ENCODE measurements at regions not wholly inside any gene's neighbourhood (a gene's known extent, or its start where the extent isn't known, plus 50 kb on each side); places are given as distances from the start of the nearest gene placed in this dataset.

- no peak for DNase-seq (ENCODE audit: low spot score)
These were observed 281.7 kb upstream of the ATP5MC3 start for GRCh38 chr2:175463169-175463568.

DNA sequence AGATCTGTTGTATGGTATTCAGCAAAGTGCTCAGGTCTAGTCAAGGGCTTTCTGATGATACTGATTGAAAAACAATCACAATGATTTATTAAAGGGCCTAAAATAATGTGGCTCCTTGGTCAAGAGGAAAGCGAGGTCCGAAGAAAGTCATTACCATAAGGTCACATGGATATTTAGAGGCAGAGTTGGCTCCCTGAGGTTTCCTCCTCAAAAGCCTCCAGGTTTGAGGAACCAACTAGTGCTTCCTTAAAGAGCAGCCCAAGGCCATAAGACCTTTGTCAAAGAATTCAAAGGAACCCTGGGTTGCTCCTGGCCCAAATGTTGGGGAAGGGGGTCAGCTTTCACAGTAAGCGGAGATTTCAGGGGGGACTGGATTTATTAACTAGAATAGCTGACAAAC is 280.7 kb upstream of the ATP5MC3 start:
- no peak for DNase-seq (ENCODE audit: low spot score)

GRCh38 chr2:175461839-175462238 is 280.3 kb upstream of the ATP5MC3 start:
- no peak for DNase-seq (ENCODE audit: low spot score)

- DNase-seq (ENCODE audit: low spot score), result no peak
These were observed 276.5 kb upstream of the ATP5MC3 start for GRCh38 chr2:175457895-175458448.

GRCh38 chr2:175454953-175455389 is 273.5 kb upstream of the ATP5MC3 start:
- DNase-seq (ENCODE audit: low spot score), result no peak

GRCh38 chr2:175450029-175450760 is 268.7 kb upstream of the ATP5MC3 start:
- no peak for DNase-seq (ENCODE audit: low spot score)

DNA sequence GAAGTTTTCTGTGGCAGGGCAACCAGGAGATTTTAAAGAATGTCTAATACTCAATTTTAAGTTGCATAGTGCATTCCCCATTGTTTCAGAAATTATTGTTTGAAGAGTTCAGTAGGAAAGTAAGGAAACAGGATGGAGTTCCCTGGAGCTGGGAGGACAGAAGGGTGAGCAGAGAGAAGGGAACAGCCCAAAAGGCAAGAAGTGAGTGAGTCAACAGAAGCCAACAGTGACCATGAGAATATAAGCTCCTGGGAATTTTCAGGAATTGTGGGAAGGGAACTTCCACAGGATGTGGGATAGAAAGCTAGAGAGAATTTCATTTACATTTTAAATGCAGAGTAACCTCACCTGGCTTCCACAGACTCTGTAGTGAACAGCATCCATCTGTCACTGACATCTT is 268.1 kb upstream of the ATP5MC3 start:
- DNase-seq (ENCODE audit: low spot score), result no peak

DNA sequence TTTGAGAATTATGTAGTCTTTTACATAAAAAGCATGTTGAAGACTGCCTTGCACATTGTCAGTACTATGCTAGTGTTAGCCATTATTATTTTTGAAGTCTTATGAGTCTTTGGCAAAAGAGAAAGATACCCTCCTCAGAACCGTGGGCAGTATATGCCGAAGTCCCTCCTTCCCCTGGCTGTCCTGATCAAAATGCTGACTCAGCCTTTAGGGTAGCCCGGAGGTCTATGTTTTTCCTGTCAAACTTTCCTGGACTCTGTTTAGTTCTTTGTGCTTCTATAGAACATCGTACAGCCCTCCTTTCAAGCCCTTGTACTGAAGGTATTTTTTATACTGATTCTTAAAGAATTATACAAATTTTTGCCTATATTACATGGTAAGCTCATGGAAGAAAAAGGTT is 264.7 kb upstream of the ATP5MC3 start:
- DNase-seq (ENCODE audit: low spot score), result no peak

DNA sequence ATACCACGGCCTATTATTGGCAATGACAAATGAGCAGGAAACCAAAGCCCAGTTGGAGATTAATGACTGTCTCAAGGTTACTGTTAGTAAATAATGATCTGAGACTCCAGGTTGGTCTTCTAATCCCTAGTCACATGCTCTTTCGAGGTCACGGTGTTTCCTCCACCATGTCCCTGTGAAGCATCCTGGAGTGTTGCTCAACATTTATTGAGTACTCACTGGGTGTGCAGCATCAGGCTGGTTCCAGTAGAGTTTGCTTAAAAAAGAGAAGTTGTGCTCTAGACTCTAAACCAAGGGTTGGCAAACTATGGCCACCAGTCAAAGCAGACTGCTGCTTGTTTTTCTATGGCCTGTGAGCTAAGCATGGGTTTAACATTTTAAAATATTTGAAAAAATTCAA is 263.8 kb upstream of the ATP5MC3 start:
- DNase-seq (ENCODE audit: low spot score), result no peak

DNA sequence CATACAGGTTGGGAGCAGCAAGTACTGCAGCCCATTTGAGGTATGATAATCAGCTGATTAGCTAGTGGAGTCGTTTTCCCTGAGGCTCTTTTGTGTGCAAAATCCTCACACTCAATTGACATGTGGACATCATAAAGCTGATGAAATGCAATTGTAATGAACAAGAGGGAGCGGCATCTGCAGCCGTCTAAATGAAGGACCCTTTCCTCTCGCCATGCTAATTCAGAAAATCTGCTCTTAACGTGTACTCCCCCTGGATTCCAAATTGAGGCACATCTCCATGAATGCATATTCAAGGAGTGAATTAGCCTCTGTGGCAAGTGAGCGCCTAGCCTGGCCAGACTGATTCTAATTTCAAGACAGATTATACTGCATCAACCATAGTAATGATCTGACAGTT is 260.9 kb upstream of the ATP5MC3 start:
- DNase-seq (ENCODE audit: low spot score), result no peak

DNA sequence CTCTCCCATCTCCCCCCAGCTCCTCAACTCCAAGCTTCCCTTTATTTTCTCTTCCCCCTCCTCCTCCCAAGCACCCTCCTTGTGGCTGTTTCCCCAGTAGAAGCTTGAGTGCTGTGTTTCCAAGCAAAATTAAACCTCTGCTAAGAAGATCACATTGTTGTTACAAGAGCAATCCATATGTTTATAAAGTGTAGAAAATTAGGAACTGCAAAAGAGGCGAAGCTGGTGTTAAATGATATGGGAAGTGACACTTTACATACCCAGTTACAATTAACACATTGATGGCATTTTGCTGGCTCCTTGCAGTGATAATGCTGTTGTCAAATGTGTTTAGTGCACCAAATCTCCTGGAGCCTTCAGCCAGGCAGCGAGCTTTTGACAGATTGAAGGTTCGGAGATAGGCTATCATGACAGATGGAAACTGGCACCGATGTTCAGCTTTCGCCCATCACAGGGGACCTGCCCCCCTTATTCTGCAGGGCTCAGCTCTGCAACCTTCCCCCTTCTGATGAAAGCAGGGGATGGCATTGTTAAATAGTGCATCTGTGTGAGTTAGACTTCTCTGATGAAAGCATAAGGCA is 259.8 kb upstream of the ATP5MC3 start:
- DNase-seq (ENCODE audit: low spot score), result no peak

DNA sequence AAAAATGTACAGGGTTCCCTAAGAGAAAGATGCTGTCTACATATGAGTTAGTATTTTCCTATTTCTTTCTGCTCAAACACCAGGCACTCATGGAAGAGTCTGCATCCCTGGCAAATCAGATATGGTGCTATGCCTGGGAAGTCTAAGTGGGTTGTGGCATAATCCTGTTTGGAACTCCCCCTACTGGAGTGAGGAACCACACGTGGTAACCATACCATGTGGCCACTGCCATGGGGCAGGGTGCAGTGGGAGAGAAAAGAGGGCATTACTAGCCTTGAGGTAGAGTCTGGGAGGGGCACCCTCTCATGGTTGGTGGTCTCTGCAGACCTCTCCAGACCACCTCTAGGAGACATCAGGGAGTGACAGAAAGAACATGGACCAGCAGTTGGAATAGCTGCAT is 257.9 kb upstream of the ATP5MC3 start:
- no peak for DNase-seq (ENCODE audit: low spot score)

DNA sequence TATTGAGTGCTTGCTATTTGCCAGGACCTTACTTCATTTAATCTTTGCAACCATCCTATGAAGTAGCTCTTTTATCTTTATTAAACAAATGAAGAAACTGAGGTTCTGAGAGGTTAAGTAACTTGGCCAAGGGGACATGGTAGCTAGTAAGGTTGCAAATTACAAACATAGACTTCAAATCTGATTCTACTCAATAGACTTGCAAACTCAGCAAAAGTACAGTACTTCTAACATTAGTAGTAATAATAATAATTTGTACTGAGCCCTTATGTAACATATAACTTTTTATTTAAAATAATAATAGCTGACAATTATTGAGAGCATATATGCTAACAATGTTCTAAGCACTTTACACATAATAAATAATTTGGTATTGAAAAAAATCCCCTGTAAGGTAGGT is 255.7 kb upstream of the ATP5MC3 start:
- no peak for DNase-seq (ENCODE audit: low spot score)

- no peak for DNase-seq (ENCODE audit: low spot score)
These were observed 254.6 kb upstream of the ATP5MC3 start for GRCh38 chr2:175436076-175436475.

DNA sequence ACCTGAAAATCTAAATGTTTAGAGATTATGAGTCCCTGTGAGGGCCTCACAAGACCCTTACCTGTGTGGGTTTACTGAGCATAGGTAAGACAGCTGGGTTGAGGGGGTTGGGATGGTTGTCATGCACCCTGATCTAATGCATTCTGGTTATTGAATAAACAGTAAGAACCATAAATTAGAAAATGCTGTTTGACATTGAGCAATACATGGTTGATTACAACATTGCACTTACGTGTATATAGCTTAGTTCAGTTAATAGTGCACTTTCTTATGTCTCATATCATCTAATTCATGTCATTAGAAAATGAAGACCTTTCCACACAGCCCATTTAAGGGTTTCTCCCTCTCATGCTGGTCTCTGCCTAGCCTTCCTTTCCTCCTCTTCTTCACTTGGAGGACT is 253.5 kb upstream of the ATP5MC3 start:
- DNase-seq (ENCODE audit: low spot score), result no peak

DNA sequence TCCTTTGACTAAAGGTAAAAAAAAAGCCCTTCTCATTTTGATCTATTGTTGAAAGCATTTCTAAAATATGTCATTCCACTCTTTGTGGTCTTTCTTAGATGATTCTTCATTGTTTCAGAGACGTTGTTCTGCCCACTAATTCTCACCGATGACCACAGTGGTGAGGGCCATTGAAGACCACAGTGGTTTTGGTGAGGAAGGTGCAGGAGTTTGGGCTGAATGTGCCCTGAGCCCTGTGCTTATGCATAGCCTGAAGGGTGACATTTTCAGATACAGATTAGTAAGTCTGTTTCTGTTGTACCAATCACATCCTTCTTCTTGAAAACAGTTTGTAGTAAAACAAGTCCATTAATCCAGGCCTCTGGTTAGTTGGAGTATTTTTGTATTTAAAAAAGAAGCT is 251.3 kb upstream of the ATP5MC3 start:
- no peak for DNase-seq (ENCODE audit: low spot score)

- DNase-seq (ENCODE audit: low spot score), result no peak
These were observed 250.5 kb upstream of the ATP5MC3 start for GRCh38 chr2:175432021-175432420.

DNA sequence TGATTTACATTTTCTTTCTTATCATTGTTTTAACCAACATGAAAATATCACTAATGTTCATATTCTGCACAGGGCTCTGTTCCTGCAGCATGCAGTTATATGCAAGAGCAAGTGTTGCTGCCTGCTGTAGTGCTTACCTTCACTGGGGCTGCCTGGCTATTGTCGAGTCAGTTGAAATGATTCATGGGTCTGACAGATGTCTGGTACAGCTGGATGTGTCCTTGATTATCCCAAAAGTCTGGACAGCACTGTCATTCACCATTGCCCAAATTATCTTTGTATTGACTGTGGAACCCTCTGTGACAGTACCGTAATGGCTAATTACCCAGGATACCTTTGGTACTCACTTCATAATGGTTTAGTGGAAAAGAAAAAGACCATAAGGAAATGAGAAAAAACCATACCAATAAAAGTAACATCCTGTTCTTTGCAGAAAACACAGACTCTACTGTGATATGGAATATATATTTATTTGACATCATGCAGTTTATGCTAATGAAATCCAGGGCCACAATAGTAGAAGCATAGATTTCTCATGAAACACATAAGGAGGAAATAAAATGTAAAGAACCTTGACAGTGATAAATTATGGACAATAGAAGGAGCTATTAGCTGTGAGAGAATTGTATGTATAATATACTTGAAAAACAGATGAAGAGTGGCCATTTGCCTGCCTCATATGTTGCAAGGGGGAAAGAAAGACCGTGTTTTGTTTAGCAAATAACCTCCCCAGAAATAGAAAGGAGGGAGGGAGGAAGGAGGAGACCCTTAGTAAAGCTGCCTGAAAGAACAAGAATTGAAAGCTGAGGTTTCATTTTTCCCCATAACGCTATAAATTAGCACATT is 249.8 kb upstream of the ATP5MC3 start:
- DNase-seq (ENCODE audit: low spot score), result no peak

DNA sequence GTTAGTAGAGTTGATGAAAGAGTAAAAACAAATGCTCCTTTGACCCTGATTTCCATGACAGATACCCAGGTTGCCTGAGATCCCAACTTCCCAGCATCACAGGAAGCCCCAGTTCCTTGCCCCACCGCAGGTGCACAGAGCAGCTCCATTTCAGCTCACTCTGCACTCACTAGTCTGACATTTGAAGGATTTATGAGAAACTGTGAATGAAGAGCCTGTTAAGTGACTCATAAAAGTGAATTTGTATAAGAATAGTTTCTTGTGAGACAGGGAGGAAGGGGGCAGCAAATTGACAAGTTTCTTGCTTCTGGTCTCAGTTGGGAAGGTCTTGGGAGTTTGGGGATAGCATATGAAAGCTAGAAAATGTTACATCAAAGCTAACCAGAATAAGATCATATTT is 248.7 kb upstream of the ATP5MC3 start:
- no peak for DNase-seq (ENCODE audit: low spot score)

- no peak for DNase-seq (ENCODE audit: low spot score)
These were observed 236.8 kb upstream of the ATP5MC3 start for GRCh38 chr2:175418224-175418835.

DNA sequence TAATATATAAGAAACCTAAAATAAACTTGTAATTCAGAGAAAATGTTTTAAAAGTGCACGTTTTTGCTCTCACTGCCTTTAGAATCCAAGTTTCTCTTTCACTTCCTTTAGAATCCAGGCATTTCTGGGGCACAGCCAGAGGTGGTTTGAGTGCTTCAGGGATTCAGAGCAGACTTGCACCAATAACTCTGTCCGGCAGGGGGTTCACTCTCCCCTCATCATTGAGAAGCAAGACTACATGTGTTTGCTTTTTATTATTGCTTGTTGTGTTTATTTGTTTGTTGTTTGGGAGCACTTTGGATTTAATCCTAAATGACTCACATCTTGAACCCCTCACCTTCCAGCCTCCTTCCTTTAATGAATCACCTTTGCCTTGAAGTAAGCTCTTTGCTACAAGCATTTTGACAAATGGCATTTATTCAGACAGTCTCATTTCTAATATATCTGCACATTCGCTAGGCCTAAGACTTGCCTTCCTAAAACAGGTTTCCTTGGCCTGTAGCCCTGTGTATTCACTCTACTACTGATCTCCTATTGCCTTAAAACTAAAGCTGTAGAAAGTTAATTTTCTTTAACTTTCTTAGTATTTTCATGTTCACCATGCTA is 233.5 kb upstream of the ATP5MC3 start:
- no peak for DNase-seq (ENCODE audit: low spot score)
